ENCODE measurements at regions not wholly inside any gene's neighbourhood (a gene's known extent, or its start where the extent isn't known, plus 50 kb on each side); places are given as distances from the start of the nearest gene placed in this dataset.

- no peak for TF ChIP-seq GABPA (IDR thresholded peaks at IDR 0.05; ENCODE audit: borderline replicate concordance, insufficient read depth, low read length)
- no peak for TF ChIP-seq JUN (IDR thresholded peaks at IDR 0.05; ENCODE audit: low read depth, low read length)
- TF ChIP-seq, protein P1, sequence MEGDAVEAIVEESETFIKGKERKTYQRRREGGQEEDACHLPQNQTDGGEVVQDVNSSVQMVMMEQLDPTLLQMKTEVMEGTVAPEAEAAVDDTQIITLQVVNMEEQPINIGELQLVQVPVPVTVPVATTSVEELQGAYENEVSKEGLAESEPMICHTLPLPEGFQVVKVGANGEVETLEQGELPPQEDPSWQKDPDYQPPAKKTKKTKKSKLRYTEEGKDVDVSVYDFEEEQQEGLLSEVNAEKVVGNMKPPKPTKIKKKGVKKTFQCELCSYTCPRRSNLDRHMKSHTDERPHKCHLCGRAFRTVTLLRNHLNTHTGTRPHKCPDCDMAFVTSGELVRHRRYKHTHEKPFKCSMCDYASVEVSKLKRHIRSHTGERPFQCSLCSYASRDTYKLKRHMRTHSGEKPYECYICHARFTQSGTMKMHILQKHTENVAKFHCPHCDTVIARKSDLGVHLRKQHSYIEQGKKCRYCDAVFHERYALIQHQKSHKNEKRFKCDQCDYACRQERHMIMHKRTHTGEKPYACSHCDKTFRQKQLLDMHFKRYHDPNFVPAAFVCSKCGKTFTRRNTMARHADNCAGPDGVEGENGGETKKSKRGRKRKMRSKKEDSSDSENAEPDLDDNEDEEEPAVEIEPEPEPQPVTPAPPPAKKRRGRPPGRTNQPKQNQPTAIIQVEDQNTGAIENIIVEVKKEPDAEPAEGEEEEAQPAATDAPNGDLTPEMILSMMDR (IDR thresholded peaks at IDR 0.05; ENCODE audit: control extremely low read depth in 1 of 3, insufficient read depth in 1 of 3, low read depth in 1 of 3, low read length in 3 of 3), result no peak
- no peak for TF ChIP-seq POLR2A (IDR thresholded peaks at IDR 0.05; ENCODE audit: control extremely low read depth in 1 of 2, low read depth in 2 of 2, low read length in 2 of 2)
- TF ChIP-seq RXRA (IDR thresholded peaks at IDR 0.05; ENCODE audit: insufficient read depth, low read depth, low read length), result no peak
- TF ChIP-seq RAD21 (IDR thresholded peaks at IDR 0.05 in 1 of 2, conservative IDR thresholded peaks at IDR 0.05 in 1 of 2; ENCODE audit: low read depth in 2 of 2, low read length in 2 of 2), result no peak
- no peak for TF ChIP-seq EZH2 (IDR thresholded peaks at IDR 0.05; ENCODE audit: low read depth, low read length, severe bottlenecking)
- TF ChIP-seq EP300 (IDR thresholded peaks at IDR 0.05; ENCODE audit: borderline replicate concordance in 1 of 2, low read depth in 2 of 2, low read length in 2 of 2), result no peak
- no peak for TF ChIP-seq NANOG (IDR thresholded peaks at IDR 0.05; ENCODE audit: insufficient read depth, low read depth, low read length, poor library complexity, severe bottlenecking)
- TF ChIP-seq SP2 (IDR thresholded peaks at IDR 0.05; ENCODE audit: low read length), result no peak
These were observed 158.7 kb upstream of the SPRED1 start for GRCh38 chr15:38093931-38094330.
